Liver (tissue), 3 donors: ENCODE measurements at regions not wholly inside any gene's neighbourhood (a gene's known extent, or its start where the extent isn't known, plus 50 kb on each side); places are given as distances from the start of the nearest gene placed in this dataset.

Source experiments
- FOXA1 ChIP-seq: IDR thresholded peaks from 2 replicates; pipeline ENCODE4 v1.6.1; 2016; ENCODE audit warnings: antibody characterized with exemption
- FOXA2 ChIP-seq: IDR thresholded peaks from 2 replicates; pipeline ENCODE4 v1.6.1; 2016; ENCODE audit warnings: antibody characterized with exemption
- GABPA ChIP-seq, 2 donors: IDR thresholded peaks in 1 of 2; conservative IDR thresholded peaks in 1 of 2; 2 replicates each; pipeline ENCODE4 v1.6.1; 2016; ENCODE audit warnings: antibody characterized with exemption in 2 of 2, mild to moderate bottlenecking in 1 of 2, moderate library complexity in 1 of 2
- HNF4A ChIP-seq, 2 donors: conservative IDR thresholded peaks; 2 replicates each; pipeline ENCODE4 v1.6.1; 2016; ENCODE audit warnings: antibody characterized with exemption in 2 of 2, mild to moderate bottlenecking in 2 of 2
- JUND ChIP-seq, 2 donors: IDR thresholded peaks; 2 replicates each; pipeline ENCODE4 v1.6.1; 2016; ENCODE audit warnings: antibody characterized with exemption in 2 of 2
- RAD21 ChIP-seq, 2 donors: IDR thresholded peaks; 2 replicates each; pipeline ENCODE4 v1.6.1; 2016; ENCODE audit warnings: antibody characterized with exemption in 2 of 2, mild to moderate bottlenecking in 2 of 2
- RXRA ChIP-seq, 2 donors: IDR thresholded peaks; 2 replicates each; pipeline ENCODE4 v1.6.1; 2017 to 2018; ENCODE audit warnings: antibody characterized with exemption in 2 of 2, mild to moderate bottlenecking in 1 of 2
- SP1 ChIP-seq: IDR thresholded peaks from 2 replicates; pipeline ENCODE4 v1.6.1; 2018; ENCODE audit warnings: antibody characterized with exemption, mild to moderate bottlenecking
- TAF1 ChIP-seq: conservative IDR thresholded peaks from 2 replicates; pipeline ENCODE4 v1.6.1; 2016; ENCODE audit warnings: antibody characterized with exemption, mild to moderate bottlenecking
- YY1 ChIP-seq: IDR thresholded peaks from 2 replicates; pipeline ENCODE4 v1.6.1; 2016; ENCODE audit warnings: antibody characterized with exemption, mild to moderate bottlenecking
- TF ChIP-seq, protein P1 (sequence below): fragments of 150-350 bp; IDR thresholded peaks from 2 replicates; pipeline ENCODE4 v1.5.1; 2017; ENCODE audit warnings: improper control_type of control experiment, low read depth, low read length; ENCODE audit not compliant: missing input control
- TF ChIP-seq, protein P2 (sequence below): IDR thresholded peaks from 2 replicates; pipeline ENCODE4 v1.6.1; 2016; ENCODE audit warnings: antibody characterized with exemption
- TF ChIP-seq, protein P3 (sequence below): IDR thresholded peaks from 2 replicates; pipeline ENCODE4 v1.6.1; 2016; ENCODE audit warnings: antibody characterized with exemption, mild to moderate bottlenecking
- TF ChIP-seq, protein P4 (sequence below): IDR thresholded peaks from 2 replicates; pipeline ENCODE4 v1.6.1; 2016; ENCODE audit warnings: antibody characterized with exemption
- donor health status: healthy.
- donor health status: healthy.

DNA sequence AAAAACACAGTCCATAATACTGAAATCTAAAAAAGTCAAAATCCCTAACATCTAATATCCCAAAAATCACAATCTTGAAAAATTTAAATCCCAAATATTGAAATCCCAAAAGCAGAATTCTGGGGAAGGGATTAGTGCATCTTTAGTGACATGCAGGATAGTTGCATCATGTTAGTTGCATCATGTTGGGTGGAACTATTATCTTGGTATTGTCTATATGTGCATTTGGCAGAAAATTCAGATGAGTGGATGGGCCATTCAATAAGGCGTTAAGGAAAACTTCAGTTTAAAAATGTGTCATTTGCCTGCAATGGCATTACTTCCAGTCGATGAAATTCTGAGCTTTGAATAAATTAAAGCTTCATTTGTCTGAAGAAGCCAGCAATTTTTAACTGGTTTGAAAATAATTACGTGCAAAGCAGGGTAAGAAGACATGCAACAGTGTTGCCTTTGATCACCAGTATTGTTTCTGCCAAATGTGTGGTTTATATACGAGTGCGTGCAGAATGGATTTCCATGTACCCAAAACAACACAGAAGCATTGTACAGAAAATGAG, 221.4 kb upstream of the NFE2L3 start:
- TF ChIP-seq, protein P1, sequence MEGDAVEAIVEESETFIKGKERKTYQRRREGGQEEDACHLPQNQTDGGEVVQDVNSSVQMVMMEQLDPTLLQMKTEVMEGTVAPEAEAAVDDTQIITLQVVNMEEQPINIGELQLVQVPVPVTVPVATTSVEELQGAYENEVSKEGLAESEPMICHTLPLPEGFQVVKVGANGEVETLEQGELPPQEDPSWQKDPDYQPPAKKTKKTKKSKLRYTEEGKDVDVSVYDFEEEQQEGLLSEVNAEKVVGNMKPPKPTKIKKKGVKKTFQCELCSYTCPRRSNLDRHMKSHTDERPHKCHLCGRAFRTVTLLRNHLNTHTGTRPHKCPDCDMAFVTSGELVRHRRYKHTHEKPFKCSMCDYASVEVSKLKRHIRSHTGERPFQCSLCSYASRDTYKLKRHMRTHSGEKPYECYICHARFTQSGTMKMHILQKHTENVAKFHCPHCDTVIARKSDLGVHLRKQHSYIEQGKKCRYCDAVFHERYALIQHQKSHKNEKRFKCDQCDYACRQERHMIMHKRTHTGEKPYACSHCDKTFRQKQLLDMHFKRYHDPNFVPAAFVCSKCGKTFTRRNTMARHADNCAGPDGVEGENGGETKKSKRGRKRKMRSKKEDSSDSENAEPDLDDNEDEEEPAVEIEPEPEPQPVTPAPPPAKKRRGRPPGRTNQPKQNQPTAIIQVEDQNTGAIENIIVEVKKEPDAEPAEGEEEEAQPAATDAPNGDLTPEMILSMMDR, result no peak
- no peak for TF ChIP-seq FOXA1
- no peak for TF ChIP-seq SP1
- TF ChIP-seq GABPA (IDR thresholded peaks at IDR 0.05 in 1 of 2, conservative IDR thresholded peaks at IDR 0.05 in 1 of 2), result no peak
- TF ChIP-seq, protein P2, sequence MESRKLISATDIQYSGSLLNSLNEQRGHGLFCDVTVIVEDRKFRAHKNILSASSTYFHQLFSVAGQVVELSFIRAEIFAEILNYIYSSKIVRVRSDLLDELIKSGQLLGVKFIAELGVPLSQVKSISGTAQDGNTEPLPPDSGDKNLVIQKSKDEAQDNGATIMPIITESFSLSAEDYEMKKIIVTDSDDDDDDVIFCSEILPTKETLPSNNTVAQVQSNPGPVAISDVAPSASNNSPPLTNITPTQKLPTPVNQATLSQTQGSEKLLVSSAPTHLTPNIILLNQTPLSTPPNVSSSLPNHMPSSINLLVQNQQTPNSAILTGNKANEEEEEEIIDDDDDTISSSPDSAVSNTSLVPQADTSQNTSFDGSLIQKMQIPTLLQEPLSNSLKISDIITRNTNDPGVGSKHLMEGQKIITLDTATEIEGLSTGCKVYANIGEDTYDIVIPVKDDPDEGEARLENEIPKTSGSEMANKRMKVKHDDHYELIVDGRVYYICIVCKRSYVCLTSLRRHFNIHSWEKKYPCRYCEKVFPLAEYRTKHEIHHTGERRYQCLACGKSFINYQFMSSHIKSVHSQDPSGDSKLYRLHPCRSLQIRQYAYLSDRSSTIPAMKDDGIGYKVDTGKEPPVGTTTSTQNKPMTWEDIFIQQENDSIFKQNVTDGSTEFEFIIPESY, result no peak
- TF ChIP-seq RXRA (IDR thresholded peaks at IDR 0.05), result no peak
- TF ChIP-seq, protein P3, sequence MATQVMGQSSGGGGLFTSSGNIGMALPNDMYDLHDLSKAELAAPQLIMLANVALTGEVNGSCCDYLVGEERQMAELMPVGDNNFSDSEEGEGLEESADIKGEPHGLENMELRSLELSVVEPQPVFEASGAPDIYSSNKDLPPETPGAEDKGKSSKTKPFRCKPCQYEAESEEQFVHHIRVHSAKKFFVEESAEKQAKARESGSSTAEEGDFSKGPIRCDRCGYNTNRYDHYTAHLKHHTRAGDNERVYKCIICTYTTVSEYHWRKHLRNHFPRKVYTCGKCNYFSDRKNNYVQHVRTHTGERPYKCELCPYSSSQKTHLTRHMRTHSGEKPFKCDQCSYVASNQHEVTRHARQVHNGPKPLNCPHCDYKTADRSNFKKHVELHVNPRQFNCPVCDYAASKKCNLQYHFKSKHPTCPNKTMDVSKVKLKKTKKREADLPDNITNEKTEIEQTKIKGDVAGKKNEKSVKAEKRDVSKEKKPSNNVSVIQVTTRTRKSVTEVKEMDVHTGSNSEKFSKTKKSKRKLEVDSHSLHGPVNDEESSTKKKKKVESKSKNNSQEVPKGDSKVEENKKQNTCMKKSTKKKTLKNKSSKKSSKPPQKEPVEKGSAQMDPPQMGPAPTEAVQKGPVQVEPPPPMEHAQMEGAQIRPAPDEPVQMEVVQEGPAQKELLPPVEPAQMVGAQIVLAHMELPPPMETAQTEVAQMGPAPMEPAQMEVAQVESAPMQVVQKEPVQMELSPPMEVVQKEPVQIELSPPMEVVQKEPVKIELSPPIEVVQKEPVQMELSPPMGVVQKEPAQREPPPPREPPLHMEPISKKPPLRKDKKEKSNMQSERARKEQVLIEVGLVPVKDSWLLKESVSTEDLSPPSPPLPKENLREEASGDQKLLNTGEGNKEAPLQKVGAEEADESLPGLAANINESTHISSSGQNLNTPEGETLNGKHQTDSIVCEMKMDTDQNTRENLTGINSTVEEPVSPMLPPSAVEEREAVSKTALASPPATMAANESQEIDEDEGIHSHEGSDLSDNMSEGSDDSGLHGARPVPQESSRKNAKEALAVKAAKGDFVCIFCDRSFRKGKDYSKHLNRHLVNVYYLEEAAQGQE, result no peak
- TF ChIP-seq YY1, result no peak
- no peak for TF ChIP-seq FOXA2
- TF ChIP-seq RAD21 (IDR thresholded peaks at IDR 0.05), result no peak
- TF ChIP-seq JUND (IDR thresholded peaks at IDR 0.05), result no peak
- TF ChIP-seq TAF1, result no peak
- TF ChIP-seq, protein P4, sequence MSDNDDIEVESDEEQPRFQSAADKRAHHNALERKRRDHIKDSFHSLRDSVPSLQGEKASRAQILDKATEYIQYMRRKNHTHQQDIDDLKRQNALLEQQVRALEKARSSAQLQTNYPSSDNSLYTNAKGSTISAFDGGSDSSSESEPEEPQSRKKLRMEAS, result no peak
- TF ChIP-seq HNF4A (conservative IDR thresholded peaks at IDR 0.05), result no peak
